Endothelial cell (in vitro differentiated cells): ENCODE measurements at regions not wholly inside any gene's neighbourhood (a gene's known extent, or its start where the extent isn't known, plus 50 kb on each side); places are given as distances from the start of the nearest gene placed in this dataset.

Experiments
- DNase-seq: peaks from one replicate; pipeline ENCODE4 v3.0.0; 2021; ENCODE audit warnings: low spot score
- H3K27ac Mint-ChIP-seq: one replicate; pipeline ENCODE4 v1.8.0; 2021; ENCODE audit warnings: mixed read lengths, inconsistent platforms; ENCODE audit not compliant: unreplicated experiment
- H3K27me3 Mint-ChIP-seq: one replicate; pipeline ENCODE4 v1.8.0; 2021; ENCODE audit warnings: mild to moderate bottlenecking, moderate library complexity, mixed read lengths, inconsistent platforms; ENCODE audit not compliant: unreplicated experiment
- H3K36me3 Mint-ChIP-seq: one replicate; pipeline ENCODE4 v1.8.0; 2021; ENCODE audit warnings: mild to moderate bottlenecking, low read depth, mixed read lengths, inconsistent platforms; ENCODE audit not compliant: unreplicated experiment
- H3K4me1 Mint-ChIP-seq: one replicate; pipeline ENCODE4 v1.8.0; 2021; ENCODE audit warnings: mild to moderate bottlenecking, mixed read lengths, inconsistent platforms; ENCODE audit not compliant: unreplicated experiment
- H3K4me3 Mint-ChIP-seq: one replicate; pipeline ENCODE4 v1.8.0; 2021; ENCODE audit warnings: mild to moderate bottlenecking, mixed read lengths, inconsistent platforms; ENCODE audit not compliant: unreplicated experiment
- H3K9me3 Mint-ChIP-seq: one replicate; pipeline ENCODE4 v1.8.0; 2021; ENCODE audit warnings: mixed read lengths, inconsistent platforms; ENCODE audit not compliant: unreplicated experiment
- TF ChIP-seq, protein P1 (sequence below): fragments of 200-600 bp; sonication (generic); IDR thresholded peaks from one replicate; pipeline ENCODE4 v1.5.0; 2021; ENCODE audit warnings: antibody characterized with exemption; ENCODE audit not compliant: unreplicated experiment

DNA sequence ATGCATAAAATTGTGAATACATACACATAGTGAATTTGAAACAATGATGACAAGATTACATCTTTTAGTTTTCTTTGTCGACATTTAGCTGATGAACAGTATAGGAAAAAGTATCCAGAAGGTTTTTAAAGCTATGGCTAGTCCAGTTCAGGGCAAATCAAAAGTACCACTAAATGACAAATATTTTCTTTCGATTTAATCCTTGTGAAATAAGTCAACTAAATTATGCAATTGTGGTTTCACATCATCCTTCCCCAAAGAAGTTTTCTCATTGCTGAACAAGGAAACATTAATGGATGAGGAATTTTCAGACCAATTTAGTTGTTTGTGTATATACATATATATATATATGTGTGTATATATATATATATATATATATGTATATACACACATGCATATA is 774.0 kb downstream of the DNAJB9 start:
- Mint-ChIP-seq H3K4me1 (no peaks in the 10 kb centered on the region), H3K4me3 (no peak overlapping the region), H3K27me3 (no peaks in the 10 kb centered on the region), H3K9me3 (no peaks in the 10 kb centered on the region), H3K27ac (no peak overlapping the region), H3K36me3 (no peaks in the 10 kb centered on the region)
- TF ChIP-seq, protein P1, sequence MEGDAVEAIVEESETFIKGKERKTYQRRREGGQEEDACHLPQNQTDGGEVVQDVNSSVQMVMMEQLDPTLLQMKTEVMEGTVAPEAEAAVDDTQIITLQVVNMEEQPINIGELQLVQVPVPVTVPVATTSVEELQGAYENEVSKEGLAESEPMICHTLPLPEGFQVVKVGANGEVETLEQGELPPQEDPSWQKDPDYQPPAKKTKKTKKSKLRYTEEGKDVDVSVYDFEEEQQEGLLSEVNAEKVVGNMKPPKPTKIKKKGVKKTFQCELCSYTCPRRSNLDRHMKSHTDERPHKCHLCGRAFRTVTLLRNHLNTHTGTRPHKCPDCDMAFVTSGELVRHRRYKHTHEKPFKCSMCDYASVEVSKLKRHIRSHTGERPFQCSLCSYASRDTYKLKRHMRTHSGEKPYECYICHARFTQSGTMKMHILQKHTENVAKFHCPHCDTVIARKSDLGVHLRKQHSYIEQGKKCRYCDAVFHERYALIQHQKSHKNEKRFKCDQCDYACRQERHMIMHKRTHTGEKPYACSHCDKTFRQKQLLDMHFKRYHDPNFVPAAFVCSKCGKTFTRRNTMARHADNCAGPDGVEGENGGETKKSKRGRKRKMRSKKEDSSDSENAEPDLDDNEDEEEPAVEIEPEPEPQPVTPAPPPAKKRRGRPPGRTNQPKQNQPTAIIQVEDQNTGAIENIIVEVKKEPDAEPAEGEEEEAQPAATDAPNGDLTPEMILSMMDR, result no peak
- DNase-seq, result no peak

DNA sequence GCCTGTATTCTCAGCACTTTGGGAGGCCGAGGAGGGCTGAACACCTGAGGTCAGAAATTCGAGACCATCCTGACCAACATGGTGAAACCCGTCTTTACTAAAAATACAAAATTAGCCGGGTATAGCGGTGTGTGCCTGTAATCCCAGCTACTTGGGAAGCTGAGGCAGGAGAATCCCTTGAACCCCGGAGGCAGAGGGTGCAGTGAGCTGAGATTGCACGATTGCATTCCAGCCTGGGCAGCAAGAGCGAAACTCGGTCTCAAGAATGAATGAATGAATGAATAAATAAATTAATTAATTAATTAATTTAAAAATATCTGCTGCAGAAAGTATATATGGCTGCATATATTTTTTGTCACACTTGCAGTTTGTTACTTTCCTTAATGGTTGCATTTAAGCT is 781.8 kb downstream of the DNAJB9 start:
- no peak overlapping the region for H3K4me3 Mint-ChIP-seq
- H3K27ac Mint-ChIP-seq, result no peak overlapping the region
- no peak for DNase-seq
- H3K36me3 Mint-ChIP-seq, result no peaks in the 10 kb centered on the region
- H3K4me1 Mint-ChIP-seq, result no peaks in the 10 kb centered on the region
- H3K27me3 Mint-ChIP-seq, result no peaks in the 10 kb centered on the region
- no peaks in the 10 kb centered on the region for H3K9me3 Mint-ChIP-seq
- TF ChIP-seq, protein P1, result no peak

DNA sequence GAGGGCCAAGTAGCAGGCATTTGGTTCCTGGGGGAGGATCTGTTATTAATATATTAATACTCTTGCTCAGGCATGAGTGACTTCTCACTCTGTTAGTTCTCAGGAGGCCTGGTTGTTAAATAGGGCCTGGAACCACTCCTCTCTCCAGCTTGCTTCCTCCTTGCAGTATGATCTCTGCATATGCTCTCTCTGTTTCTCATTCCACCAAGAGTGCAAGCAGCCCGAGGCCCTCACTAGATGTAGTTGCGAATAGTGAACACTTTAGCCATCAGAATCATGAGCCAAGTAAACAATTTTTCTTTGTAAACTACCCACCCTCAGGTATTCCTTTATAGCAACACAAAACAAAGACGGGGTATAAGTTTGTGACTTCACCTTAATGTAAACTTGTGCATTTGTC is 784.3 kb downstream of the DNAJB9 start:
- H3K27me3 Mint-ChIP-seq, result no peaks in the 10 kb centered on the region

DNA sequence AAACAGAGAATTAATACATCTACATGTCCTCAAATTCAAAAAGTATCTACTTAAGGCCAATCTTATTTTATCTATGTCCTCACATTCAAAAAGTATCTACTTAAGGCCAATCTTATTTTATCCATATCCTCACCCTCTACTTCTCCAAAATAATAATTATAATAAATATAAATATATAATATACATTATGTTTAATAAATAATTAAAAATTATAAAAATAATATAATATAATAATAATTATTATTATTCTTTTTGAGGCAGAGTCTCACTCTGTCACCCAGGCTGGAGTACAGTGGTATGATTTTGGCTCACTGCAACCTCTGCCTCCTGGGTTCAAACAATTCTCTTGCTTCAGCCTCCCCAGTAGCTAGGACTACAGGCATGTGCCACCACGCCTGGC is 784.9 kb downstream of the DNAJB9 start:
- H3K27me3 Mint-ChIP-seq, result no peaks in the 10 kb centered on the region
- TF ChIP-seq, protein P1, result no peak
- no peaks in the 10 kb centered on the region for H3K4me1 Mint-ChIP-seq
- H3K27ac Mint-ChIP-seq, result no peak overlapping the region
- H3K9me3 Mint-ChIP-seq, result no peaks in the 10 kb centered on the region
- no peak overlapping the region for H3K4me3 Mint-ChIP-seq
- no peak for DNase-seq
- no peaks in the 10 kb centered on the region for H3K36me3 Mint-ChIP-seq

More for the DNA sequence above, 784.3 kb downstream of the DNAJB9 start:
- no peaks in the 10 kb centered on the region for H3K9me3 Mint-ChIP-seq
- H3K4me3 Mint-ChIP-seq, result no peak overlapping the region
- H3K36me3 Mint-ChIP-seq, result no peaks in the 10 kb centered on the region
- H3K4me1 Mint-ChIP-seq, result no peaks in the 10 kb centered on the region
- H3K27ac Mint-ChIP-seq, result no peak overlapping the region
- DNase-seq, result no peak
- TF ChIP-seq, protein P1, result no peak

DNA sequence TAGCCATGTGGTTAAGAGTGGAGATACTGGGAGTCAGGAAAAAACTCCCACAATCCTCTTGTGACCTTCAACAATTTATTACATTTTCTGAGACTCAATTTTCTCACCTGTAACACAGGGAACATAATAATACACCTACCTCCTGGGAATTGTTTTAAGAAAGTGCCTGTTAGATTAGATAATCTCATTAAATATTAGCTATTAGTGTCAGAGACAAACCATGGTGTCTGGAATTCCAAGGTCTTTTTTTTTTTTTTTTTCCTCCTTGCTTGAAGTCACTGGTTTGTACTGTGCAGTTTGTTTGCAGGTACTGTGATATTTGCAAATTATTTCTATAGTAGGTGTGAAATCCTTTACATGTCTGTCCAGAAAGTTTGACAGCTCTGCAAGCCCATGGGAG is 806.1 kb downstream of the DNAJB9 start:
- DNase-seq, result no peak
- H3K4me3 Mint-ChIP-seq, result no peak overlapping the region
- TF ChIP-seq, protein P1, result no peak
- H3K27ac Mint-ChIP-seq, result no peak overlapping the region
- H3K36me3 Mint-ChIP-seq, result no peaks in the 10 kb centered on the region
- H3K4me1 Mint-ChIP-seq, result no peaks in the 10 kb centered on the region
- H3K27me3 Mint-ChIP-seq, result no peaks in the 10 kb centered on the region
- no peaks in the 10 kb centered on the region for H3K9me3 Mint-ChIP-seq
